Caco-2 (cell line): ENCODE measurements at regions not wholly inside any gene's neighbourhood (a gene's known extent, or its start where the extent isn't known, plus 50 kb on each side); places are given as distances from the start of the nearest gene placed in this dataset.

Source experiments
- BruUV-seq: library from RNA; stranded (reverse); fragments of 400-500 nt; replicated peaks from 2 replicates; lab custom pipeline; 2021; lab: Mats Ljungman, UMichigan
- CTCF ChIA-PET: fragments of 300-600 bp; sonication (Branson Sonifier 250); formaldehyde crosslinking; loops from one replicate; lab custom pipeline; 2022; ENCODE audit warnings: antibody characterized with exemption; lab: Charles Lee
- POLR2A ChIA-PET: fragments of 300-600 bp; sonication (Branson Sonifier 250); formaldehyde crosslinking; loops from one replicate; lab custom pipeline; 2022; ENCODE audit warnings: antibody characterized with exemption; lab: Charles Lee
- DNase-seq, 2 experiments: peaks; one replicate each; pipeline versions ENCODE4 v3.0.0 to v3.0.0-alpha.2; 2020 to 2022
- H3K27me3 ChIP-seq: replicated peaks from 2 replicates; pipeline ENCODE4 v1.6.0; 2011; ENCODE audit warnings: low read length; ENCODE audit not compliant: control insufficient read depth, insufficient read depth
- H3K36me3 ChIP-seq: 2 replicates; pipeline ENCODE4 v1.5.1; 2011; ENCODE audit warnings: low read length; ENCODE audit not compliant: control insufficient read depth, insufficient read depth
- H3K4me1 ChIP-seq: fragments of 250-450 bp; sonication (Bioruptor Pico); 2 replicates; pipeline ENCODE4 v1.5.1; 2020; ENCODE audit warnings: mild to moderate bottlenecking
- H3K4me3 ChIP-seq: 2 replicates; pipeline ENCODE4 v1.5.1; 2011; ENCODE audit warnings: low read depth, mild to moderate bottlenecking, control low read depth, low read length
- H3K9me3 ChIP-seq: fragments of 250-450 bp; sonication (Bioruptor Pico); 2 replicates; pipeline ENCODE4 v1.5.1; 2020; ENCODE audit warnings: mild to moderate bottlenecking, moderate library complexity
- H3K27ac Mint-ChIP-seq: one replicate; pipeline ENCODE4 v1.8.0; 2022; ENCODE audit warnings: mixed read lengths; ENCODE audit not compliant: unreplicated experiment
- H3K27me3 Mint-ChIP-seq: one replicate; pipeline ENCODE4 v1.8.0; 2022; ENCODE audit warnings: mixed read lengths; ENCODE audit not compliant: insufficient read depth, unreplicated experiment
- H3K36me3 Mint-ChIP-seq: one replicate; pipeline ENCODE4 v1.8.0; 2022; ENCODE audit warnings: mild to moderate bottlenecking, mixed read lengths; ENCODE audit not compliant: insufficient read depth, unreplicated experiment
- H3K4me1 Mint-ChIP-seq: one replicate; pipeline ENCODE4 v1.8.0; 2022; ENCODE audit warnings: low read depth, mixed read lengths; ENCODE audit not compliant: unreplicated experiment
- H3K4me3 Mint-ChIP-seq: one replicate; pipeline ENCODE4 v1.8.0; 2022; ENCODE audit warnings: mild to moderate bottlenecking, moderate library complexity, mixed read lengths; ENCODE audit not compliant: unreplicated experiment
- H3K9me3 Mint-ChIP-seq: one replicate; pipeline ENCODE4 v1.8.0; 2022; ENCODE audit warnings: mixed read lengths; ENCODE audit not compliant: unreplicated experiment
- intact Hi-C: fragments of 100-400 bp; cut with micrococcal nuclease; formaldehyde crosslinking; loops from one replicate; pipeline ENCODE4 v1.10.0; 2022; ENCODE audit not compliant: unreplicated experiment
- TF ChIP-seq, protein P1 (sequence below), 2 experiments: fragments of 200-600 bp in 1 of 2; IDR thresholded peaks; 1 replicate in 1 of 2; 2 replicates in 1 of 2; pipeline versions ENCODE4 v1.5.1 to v1.8.0; 2011 to 2022; ENCODE audit warnings: antibody characterized with exemption in 1 of 2, control low read depth in 1 of 2, inconsistent platforms in 1 of 2, low read depth in 1 of 2, low read length in 1 of 2, mild to moderate bottlenecking in 1 of 2, moderate library complexity in 1 of 2; ENCODE audit not compliant: insufficient read depth in 1 of 2, severe bottlenecking in 1 of 2, unreplicated experiment in 1 of 2

DNA sequence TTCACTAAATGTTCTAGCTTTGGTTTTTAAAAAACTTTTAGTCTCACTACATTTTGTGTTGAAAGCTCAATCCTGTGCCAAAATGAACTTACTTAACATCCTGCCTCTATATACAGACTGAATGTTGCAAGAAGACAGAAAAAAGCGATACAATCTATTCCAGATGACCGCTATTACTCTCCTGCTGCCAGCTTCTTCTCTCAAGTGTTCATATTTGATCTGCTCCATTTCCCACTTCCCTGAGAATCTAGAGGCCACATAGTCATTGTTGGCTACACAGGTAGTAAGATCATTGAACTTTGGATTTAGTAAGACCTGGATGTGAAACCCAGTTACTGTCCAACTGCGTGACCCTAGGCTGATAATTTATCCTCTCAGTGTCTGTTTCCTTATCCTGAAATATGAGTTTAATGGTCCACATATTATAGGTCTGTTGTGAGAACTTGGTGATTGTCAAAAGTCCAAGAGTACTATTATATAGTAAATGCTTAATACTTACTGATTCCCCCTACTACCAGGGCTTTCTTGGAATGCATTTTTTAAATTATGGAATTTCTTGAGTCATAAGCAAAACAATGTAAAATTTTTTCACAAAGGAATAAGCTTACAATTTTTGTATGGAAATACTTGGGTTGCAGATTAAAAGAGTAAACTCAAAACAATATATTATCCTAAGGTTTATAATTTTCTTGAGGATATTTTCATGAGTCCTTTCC is 976.8 kb upstream of the ADGRL3 start:
- Histone ChIP-seq H3K4me1 (no peaks in the 10 kb centered on the region), H3K36me3 (no peaks in the 10 kb centered on the region), H3K27me3 (no peaks in the 10 kb centered on the region), H3K9me3 (no peaks in the 10 kb centered on the region), H3K4me3 (no peak overlapping the region)
- no peak for DNase-seq
- TF ChIP-seq, protein P1, sequence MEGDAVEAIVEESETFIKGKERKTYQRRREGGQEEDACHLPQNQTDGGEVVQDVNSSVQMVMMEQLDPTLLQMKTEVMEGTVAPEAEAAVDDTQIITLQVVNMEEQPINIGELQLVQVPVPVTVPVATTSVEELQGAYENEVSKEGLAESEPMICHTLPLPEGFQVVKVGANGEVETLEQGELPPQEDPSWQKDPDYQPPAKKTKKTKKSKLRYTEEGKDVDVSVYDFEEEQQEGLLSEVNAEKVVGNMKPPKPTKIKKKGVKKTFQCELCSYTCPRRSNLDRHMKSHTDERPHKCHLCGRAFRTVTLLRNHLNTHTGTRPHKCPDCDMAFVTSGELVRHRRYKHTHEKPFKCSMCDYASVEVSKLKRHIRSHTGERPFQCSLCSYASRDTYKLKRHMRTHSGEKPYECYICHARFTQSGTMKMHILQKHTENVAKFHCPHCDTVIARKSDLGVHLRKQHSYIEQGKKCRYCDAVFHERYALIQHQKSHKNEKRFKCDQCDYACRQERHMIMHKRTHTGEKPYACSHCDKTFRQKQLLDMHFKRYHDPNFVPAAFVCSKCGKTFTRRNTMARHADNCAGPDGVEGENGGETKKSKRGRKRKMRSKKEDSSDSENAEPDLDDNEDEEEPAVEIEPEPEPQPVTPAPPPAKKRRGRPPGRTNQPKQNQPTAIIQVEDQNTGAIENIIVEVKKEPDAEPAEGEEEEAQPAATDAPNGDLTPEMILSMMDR (IDR thresholded peaks at IDR 0.05; ENCODE audit: insufficient read depth in 1 of 2, low read depth in 1 of 2, low read length in 1 of 2, severe bottlenecking in 1 of 2, unreplicated experiment in 1 of 2): no peak
- Mint-ChIP-seq H3K27ac (no peak overlapping the region), H3K4me3 (no peak overlapping the region), H3K36me3 (no peaks in the 10 kb centered on the region), H3K4me1 (no peaks in the 10 kb centered on the region), H3K9me3 (no peaks in the 10 kb centered on the region), H3K27me3 (no peaks in the 10 kb centered on the region)
- POLR2A ChIA-PET: no interaction called here
- BruUV-seq: no TSS peak
- CTCF ChIA-PET: no interaction called here
- intact Hi-C loops: no loop called here

- no peak overlapping the region for H3K4me3 Mint-ChIP-seq
- H3K9me3 ChIP-seq: no peaks in the 10 kb centered on the region
- DNase-seq: no peak
- no peaks in the 10 kb centered on the region for H3K36me3 Mint-ChIP-seq
- POLR2A ChIA-PET: no interaction called here
- H3K4me1 Mint-ChIP-seq: no peaks in the 10 kb centered on the region
- intact Hi-C loops: no loop called here
- no peak overlapping the region for H3K4me3 ChIP-seq
- H3K27me3 Mint-ChIP-seq: no peaks in the 10 kb centered on the region
- H3K27me3 ChIP-seq: no peaks in the 10 kb centered on the region
- no TSS peak for BruUV-seq
- H3K4me1 ChIP-seq: no peaks in the 10 kb centered on the region
- TF ChIP-seq, protein P1 (IDR thresholded peaks at IDR 0.05; ENCODE audit: insufficient read depth in 1 of 2, low read depth in 1 of 2, low read length in 1 of 2, severe bottlenecking in 1 of 2, unreplicated experiment in 1 of 2): no peak
- H3K9me3 Mint-ChIP-seq: no peaks in the 10 kb centered on the region
- no peaks in the 10 kb centered on the region for H3K36me3 ChIP-seq
- no peak overlapping the region for H3K27ac Mint-ChIP-seq
- CTCF ChIA-PET: no interaction called here
Observed at GRCh38 chr4:60241866-60242265, 958.3 kb upstream of the ADGRL3 start.

- no peak overlapping the region for H3K4me3 Mint-ChIP-seq
- Histone ChIP-seq H3K36me3 (no peaks in the 10 kb centered on the region), H3K9me3 (no peaks in the 10 kb centered on the region), H3K4me3 (no peak overlapping the region), H3K27me3 (no peaks in the 10 kb centered on the region), H3K4me1 (no peaks in the 10 kb centered on the region)
- H3K4me1 Mint-ChIP-seq: no peaks in the 10 kb centered on the region
- TF ChIP-seq, protein P1 (IDR thresholded peaks at IDR 0.05; ENCODE audit: insufficient read depth in 1 of 2, low read depth in 1 of 2, low read length in 1 of 2, severe bottlenecking in 1 of 2, unreplicated experiment in 1 of 2): no peak
- intact Hi-C loops: no loop called here
- DNase-seq: no peak
- ChIA-PET POLR2A (no interaction called here), CTCF (no interaction called here)
- H3K36me3 Mint-ChIP-seq: no peaks in the 10 kb centered on the region
- H3K27ac Mint-ChIP-seq: no peak overlapping the region
- H3K27me3 Mint-ChIP-seq: no peaks in the 10 kb centered on the region
- BruUV-seq: no TSS peak
- H3K9me3 Mint-ChIP-seq: no peaks in the 10 kb centered on the region
Observed at GRCh38 chr4:60249784-60250183, 950.3 kb upstream of the ADGRL3 start.
